ENCODE measurements at regions not wholly inside any gene's neighbourhood (a gene's known extent, or its start where the extent isn't known, plus 50 kb on each side); places are given as distances from the start of the nearest gene placed in this dataset.

DNA sequence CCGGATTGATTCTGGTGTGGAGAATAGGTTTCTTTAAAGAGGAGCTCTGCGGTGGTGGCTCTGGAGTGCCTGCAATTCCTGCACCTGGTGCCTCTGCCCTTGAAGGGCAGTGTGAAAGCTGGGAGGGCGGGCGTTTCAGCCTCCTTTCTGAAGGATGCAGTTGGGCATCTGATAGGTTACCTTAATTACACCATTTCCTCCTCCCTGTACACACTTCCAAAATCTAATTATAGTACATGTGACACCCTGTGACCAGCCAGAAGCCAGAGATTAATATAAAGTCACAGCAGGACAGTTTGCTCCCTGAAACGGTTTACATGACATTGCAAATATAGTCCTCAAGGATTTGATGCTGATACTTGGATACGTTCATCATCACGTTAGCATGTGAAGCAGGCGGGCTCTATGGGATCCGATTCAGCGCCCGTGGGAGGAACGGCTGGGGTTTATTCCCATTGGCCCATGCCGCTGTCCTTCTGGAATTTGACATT is 548.2 kb downstream of the QKI start:
- DNase-seq (ENCODE audit: low read depth, low spot score) (no peak), ATAC-seq (no peak)
- no peaks in the 10 kb centered on the region for H3K27me3 ChIP-seq (ENCODE audit: insufficient read depth, low read length)
- ChIA-PET CTCF (no interaction called here), POLR2A (no interaction called here), RAD21 (ENCODE audit: low non-redundant PET in 1 of 2, low total read pairs in 2 of 2, uncharacterized antibody in 2 of 2, unreplicated experiment in 2 of 2) (no interaction called here)
- no TSS peak for BruUV-seq (replicated peaks)
- TF ChIP-seq, protein P1, sequence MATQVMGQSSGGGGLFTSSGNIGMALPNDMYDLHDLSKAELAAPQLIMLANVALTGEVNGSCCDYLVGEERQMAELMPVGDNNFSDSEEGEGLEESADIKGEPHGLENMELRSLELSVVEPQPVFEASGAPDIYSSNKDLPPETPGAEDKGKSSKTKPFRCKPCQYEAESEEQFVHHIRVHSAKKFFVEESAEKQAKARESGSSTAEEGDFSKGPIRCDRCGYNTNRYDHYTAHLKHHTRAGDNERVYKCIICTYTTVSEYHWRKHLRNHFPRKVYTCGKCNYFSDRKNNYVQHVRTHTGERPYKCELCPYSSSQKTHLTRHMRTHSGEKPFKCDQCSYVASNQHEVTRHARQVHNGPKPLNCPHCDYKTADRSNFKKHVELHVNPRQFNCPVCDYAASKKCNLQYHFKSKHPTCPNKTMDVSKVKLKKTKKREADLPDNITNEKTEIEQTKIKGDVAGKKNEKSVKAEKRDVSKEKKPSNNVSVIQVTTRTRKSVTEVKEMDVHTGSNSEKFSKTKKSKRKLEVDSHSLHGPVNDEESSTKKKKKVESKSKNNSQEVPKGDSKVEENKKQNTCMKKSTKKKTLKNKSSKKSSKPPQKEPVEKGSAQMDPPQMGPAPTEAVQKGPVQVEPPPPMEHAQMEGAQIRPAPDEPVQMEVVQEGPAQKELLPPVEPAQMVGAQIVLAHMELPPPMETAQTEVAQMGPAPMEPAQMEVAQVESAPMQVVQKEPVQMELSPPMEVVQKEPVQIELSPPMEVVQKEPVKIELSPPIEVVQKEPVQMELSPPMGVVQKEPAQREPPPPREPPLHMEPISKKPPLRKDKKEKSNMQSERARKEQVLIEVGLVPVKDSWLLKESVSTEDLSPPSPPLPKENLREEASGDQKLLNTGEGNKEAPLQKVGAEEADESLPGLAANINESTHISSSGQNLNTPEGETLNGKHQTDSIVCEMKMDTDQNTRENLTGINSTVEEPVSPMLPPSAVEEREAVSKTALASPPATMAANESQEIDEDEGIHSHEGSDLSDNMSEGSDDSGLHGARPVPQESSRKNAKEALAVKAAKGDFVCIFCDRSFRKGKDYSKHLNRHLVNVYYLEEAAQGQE (IDR thresholded peaks at IDR 0.05; ENCODE audit: low read depth) = no peak
- no peak for TF ChIP-seq ZBTB33 (IDR thresholded peaks at IDR 0.05; ENCODE audit: extremely low read depth, insufficient replicate concordance, low read length)
- TF ChIP-seq JUND (IDR thresholded peaks at IDR 0.05) = no peak
- TF ChIP-seq ELF1 (IDR thresholded peaks at IDR 0.05; ENCODE audit: borderline replicate concordance, low read depth) = no peak
- no peak overlapping the region for H3K4me2 ChIP-seq (ENCODE audit: low read length)
- H3K79me2 ChIP-seq (ENCODE audit: insufficient read depth, low read length) = no peaks in the 10 kb centered on the region
- H3K4me1 ChIP-seq (ENCODE audit: control insufficient read depth in 1 of 2, insufficient read depth in 2 of 2, low read length in 2 of 2) = no peaks in the 10 kb centered on the region
- no peak overlapping the region for H3K4me3 ChIP-seq (replicated peaks in 1 of 2; ENCODE audit: low read depth in 1 of 2, low read length in 2 of 2)
- H3K9ac ChIP-seq (ENCODE audit: low read length) = no peak overlapping the region
- H4K20me1 ChIP-seq (ENCODE audit: insufficient read depth) = no peaks in the 10 kb centered on the region
- H2AFZ ChIP-seq (ENCODE audit: low read depth, low read length, poor library complexity, severe bottlenecking) = no peak overlapping the region
- no peaks in the 10 kb centered on the region for H3K36me3 ChIP-seq (ENCODE audit: control insufficient read depth in 1 of 2, insufficient read depth in 2 of 2, low read length in 2 of 2)
- H3K9me2 ChIP-seq (ENCODE audit: insufficient read depth) = no peaks in the 10 kb centered on the region
- no peak overlapping the region for H3K27ac ChIP-seq (ENCODE audit: low read depth, low read length)
- no peaks in the 10 kb centered on the region for H3K9me3 ChIP-seq (ENCODE audit: control insufficient read depth in 1 of 2, insufficient read depth in 1 of 2, low read depth in 1 of 2, low read length in 2 of 2)
- intact Hi-C loops (cut with micrococcal nuclease) = no loop called here
